AG09319 (cell line): ENCODE measurements at regions not wholly inside any gene's neighbourhood (a gene's known extent, or its start where the extent isn't known, plus 50 kb on each side); places are given as distances from the start of the nearest gene placed in this dataset.

Experiments used
- DNase-seq: peaks from one replicate; pipeline ENCODE4 v3.0.0-alpha.2; 2010; ENCODE audit warnings: low read depth; ENCODE audit errors: extremely low read depth
- TF ChIP-seq, protein P1 (sequence below): IDR thresholded peaks from 2 replicates; pipeline ENCODE4 v1.5.1; 2011; ENCODE audit warnings: low read depth, mild to moderate bottlenecking, inconsistent platforms, low read length, moderate library complexity

DNA sequence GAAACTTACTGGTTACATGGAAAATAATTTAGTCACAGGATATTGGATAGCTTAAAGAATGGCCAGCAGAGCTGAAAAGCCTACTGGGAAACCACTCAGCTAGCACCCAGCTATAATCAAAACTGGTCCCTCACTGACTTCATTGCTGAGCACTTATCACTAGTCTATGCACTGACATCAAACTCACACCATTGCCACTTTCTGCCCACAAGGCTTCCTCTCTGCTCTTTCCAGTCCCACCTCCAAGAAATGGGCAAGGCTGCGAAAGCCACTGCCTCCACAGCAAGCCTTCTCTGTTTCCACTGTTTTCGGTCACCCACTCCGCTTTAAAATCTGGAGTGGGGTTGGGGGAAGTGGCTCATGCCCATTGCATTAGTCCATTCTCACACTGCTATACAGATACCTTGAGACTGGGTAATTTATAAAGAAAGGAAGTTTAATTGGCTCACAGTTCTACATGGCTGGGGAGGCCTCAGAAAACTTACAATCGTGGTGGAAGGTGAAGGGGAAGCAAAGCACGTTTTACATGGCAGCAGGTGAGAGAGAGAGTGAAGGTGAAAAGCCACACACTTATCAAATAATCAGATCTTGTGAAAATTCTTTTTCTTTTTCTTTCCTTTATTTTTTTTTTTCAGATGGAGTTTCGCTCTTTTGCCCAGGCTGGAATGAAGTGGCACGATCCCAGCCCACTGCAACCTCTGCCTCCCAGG lies 77.0 kb upstream of the CERS6 start:
- TF ChIP-seq, protein P1, sequence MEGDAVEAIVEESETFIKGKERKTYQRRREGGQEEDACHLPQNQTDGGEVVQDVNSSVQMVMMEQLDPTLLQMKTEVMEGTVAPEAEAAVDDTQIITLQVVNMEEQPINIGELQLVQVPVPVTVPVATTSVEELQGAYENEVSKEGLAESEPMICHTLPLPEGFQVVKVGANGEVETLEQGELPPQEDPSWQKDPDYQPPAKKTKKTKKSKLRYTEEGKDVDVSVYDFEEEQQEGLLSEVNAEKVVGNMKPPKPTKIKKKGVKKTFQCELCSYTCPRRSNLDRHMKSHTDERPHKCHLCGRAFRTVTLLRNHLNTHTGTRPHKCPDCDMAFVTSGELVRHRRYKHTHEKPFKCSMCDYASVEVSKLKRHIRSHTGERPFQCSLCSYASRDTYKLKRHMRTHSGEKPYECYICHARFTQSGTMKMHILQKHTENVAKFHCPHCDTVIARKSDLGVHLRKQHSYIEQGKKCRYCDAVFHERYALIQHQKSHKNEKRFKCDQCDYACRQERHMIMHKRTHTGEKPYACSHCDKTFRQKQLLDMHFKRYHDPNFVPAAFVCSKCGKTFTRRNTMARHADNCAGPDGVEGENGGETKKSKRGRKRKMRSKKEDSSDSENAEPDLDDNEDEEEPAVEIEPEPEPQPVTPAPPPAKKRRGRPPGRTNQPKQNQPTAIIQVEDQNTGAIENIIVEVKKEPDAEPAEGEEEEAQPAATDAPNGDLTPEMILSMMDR, result no peak
- DNase-seq, result no peak

DNA sequence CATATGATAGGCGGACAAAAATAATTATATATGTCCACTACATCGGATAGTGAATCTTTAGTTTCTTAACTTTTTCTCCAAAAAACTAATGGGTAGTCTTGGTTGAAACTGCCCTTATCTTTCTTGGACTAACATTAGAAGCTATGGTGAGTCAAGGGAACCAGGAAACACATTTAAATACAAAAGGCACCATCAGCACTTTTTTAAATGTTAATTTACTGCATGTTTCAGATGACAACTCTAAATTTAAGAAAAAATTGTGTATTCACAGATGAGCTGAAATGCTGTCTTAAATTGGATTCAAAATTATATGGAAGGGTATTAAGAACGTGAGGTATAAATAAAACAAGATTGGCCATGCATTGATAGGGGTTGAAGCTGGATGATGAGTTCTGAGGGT lies 75.6 kb upstream of the CERS6 start:
- TF ChIP-seq, protein P1, result no peak
- DNase-seq, result no peak

DNA sequence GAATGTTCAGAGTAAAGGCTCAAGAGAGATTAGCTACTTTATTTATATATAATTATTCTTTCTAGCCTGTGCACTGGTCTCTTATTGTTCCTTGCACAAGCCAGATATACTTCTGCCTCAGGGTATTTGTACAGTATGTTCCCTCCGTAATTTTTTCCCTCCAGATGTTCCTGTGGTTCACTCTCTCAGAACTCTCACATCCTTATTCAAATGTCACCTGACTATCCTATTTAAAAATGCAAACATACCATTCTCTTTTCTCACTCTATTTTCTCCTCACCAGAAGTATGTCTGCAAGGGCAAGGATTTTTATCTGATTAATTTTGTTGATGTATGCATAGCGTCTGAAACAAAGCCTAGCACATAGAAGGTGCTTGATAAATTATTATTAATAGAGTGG lies 64.0 kb upstream of the CERS6 start:
- DNase-seq, result no peak
- TF ChIP-seq, protein P1, result no peak

DNA sequence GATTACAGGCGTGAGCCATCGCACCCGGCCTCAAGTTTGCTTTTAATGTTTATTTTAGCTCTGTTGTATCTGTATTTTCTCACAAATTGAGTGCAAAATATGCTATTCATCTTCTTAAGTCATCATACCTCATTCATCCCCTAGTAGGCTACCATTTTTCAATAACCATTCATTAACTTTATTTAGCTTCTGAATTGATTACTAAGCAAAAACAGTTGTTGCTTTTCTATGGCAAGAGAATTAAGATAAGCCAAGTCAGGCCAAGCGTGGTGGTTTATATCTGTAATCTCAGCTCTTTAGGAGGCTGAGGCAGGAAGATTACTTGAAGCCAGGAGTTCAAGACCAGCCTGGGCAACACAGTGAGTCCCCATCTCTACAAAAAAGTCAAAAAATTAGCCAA lies 63.3 kb upstream of the CERS6 start:
- DNase-seq, result no peak
- TF ChIP-seq, protein P1, result no peak

DNA sequence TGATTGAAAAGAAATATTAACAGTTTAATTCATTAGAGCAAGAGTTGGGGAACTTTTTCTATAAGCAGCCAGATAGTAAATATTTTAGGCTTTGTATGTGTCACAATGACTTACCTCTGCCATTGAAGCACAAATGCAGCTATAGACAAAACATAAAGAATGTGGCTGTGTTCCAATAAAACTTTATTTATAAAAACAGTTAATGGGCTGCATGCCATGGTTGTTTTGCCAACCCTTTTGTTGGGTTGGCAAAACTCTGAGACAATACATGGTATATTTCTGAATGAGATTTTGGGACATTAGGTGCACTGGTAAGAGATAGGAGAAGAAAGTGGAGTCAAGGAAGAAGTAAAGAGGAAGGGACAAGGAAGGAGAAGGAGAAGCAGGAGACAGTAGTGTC lies 61.8 kb upstream of the CERS6 start:
- TF ChIP-seq, protein P1, result no peak
- no peak for DNase-seq

DNA sequence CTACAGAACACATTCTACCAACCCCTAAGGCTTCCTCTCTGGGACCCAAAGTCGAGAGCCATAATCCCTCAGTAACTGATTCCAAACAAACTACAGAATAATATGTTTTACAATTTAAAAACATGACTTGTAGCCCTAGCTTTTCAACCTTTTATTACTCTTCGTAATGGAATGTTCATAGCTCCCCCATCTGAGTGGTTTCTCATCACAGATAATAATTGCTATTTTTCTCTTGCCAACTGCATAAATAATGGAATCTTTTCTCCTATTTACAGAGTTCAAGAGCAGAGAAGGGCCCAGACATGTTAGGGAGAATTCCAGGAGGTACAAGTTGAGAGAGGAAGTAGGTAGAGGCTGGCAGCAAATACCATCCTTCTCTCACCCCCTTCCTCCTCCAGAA lies 59.9 kb upstream of the CERS6 start:
- TF ChIP-seq, protein P1, result no peak
- no peak for DNase-seq

DNA sequence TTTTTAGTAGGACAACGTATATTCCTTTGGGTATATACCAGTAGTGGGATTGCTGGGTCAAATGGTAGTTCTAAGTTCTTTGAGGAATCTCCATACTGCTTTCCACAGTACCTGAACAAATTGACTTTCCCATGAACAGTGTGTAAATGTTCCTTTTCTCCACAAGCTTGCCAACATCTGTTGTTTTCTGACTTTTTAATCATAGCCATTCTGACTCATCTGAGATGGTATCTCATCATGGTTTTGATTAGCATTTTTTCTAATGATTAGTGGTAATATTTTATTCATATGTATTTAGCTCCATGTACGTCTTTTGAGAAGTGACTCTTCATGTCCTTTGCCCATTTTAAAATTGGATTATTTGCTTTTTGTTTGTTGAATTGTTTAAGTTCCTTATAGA lies 58.4 kb upstream of the CERS6 start:
- no peak for DNase-seq
- TF ChIP-seq, protein P1, result no peak
